H1 (cell line): ENCODE measurements at regions not wholly inside any gene's neighbourhood (a gene's known extent, or its start where the extent isn't known, plus 50 kb on each side); places are given as distances from the start of the nearest gene placed in this dataset.

Source experiments
- CTCF ChIA-PET: fragments of 300-600 bp; sonication (Branson Sonifier 250); formaldehyde crosslinking; loops from one replicate; lab custom pipeline; 2021; ENCODE audit not compliant: partially characterized antibody; lab: Charles Lee
- POLR2A ChIA-PET: fragments of 300-600 bp; sonication (Branson Sonifier 250); formaldehyde crosslinking; loops from one replicate; lab custom pipeline; 2021; ENCODE audit warnings: inconsistent platforms; ENCODE audit not compliant: partially characterized antibody; lab: Charles Lee
- DNase-seq, 2 experiments: peaks; one replicate each; pipeline versions ENCODE4 v3.0.0 to v3.0.0-alpha.2; 2010 to 2022; ENCODE audit warnings: low spot score in 2 of 2, low read depth in 1 of 2, mixed read lengths in 1 of 2
- FAIRE-seq: peaks from 2 replicates; lab custom pipeline; 2011; peaks lifted over from hg19 to GRCh38; lab: Jason Lieb, UNC
- H2AFZ ChIP-seq: 2 replicates; pipeline ENCODE4 v1.8.1; 2012; ENCODE audit warnings: low read length, inconsistent platforms
- H2AK5ac ChIP-seq: 2 replicates; pipeline ENCODE4 v1.6.1; 2013; ENCODE audit warnings: low read depth, low read length
- H2BK120ac ChIP-seq: replicated peaks from 2 replicates; pipeline ENCODE3; 2013; ENCODE audit warnings: low read depth, low read length, inconsistent platforms
- H2BK12ac ChIP-seq: 2 replicates; pipeline ENCODE4 v1.6.1; 2013; ENCODE audit warnings: low read depth, low read length
- H2BK15ac ChIP-seq: 2 replicates; pipeline ENCODE4 v1.6.1; 2013; ENCODE audit warnings: low read length
- H2BK20ac ChIP-seq: 2 replicates; pipeline ENCODE4 v1.6.1; 2013; ENCODE audit warnings: low read length
- H2BK5ac ChIP-seq: 2 replicates; pipeline ENCODE4 v1.6.1; 2013; ENCODE audit warnings: low read depth, low read length
- H3K14ac ChIP-seq: 2 replicates; pipeline ENCODE4 v1.6.1; 2013; ENCODE audit warnings: inconsistent platforms; ENCODE audit not compliant: insufficient read length
- H3K18ac ChIP-seq: 2 replicates; pipeline ENCODE4 v1.6.1; 2013; ENCODE audit warnings: low read length; ENCODE audit errors: extremely low read depth
- H3K23ac ChIP-seq: 2 replicates; pipeline ENCODE4 v1.6.1; 2013; ENCODE audit warnings: inconsistent platforms; ENCODE audit not compliant: insufficient read length
- H3K23me2 ChIP-seq: 2 replicates; pipeline ENCODE4 v1.6.1; 2013; ENCODE audit warnings: low read depth, low read length
- H3K27ac ChIP-seq: 2 replicates; pipeline ENCODE4 v1.6.1; 2011; ENCODE audit warnings: low read depth, low read length, inconsistent platforms
- H3K27me3 ChIP-seq, 4 experiments: replicated peaks in 1 of 4; 1 replicate in 1 of 4; 2 replicates in 3 of 4; pipeline versions ENCODE4 v1.6.1 to v1.8.1; 2011 to 2013; ENCODE audit warnings: low read length in 3 of 4, mild to moderate bottlenecking in 3 of 4, inconsistent platforms in 2 of 4, mixed read lengths in 2 of 4, moderate library complexity in 1 of 4; ENCODE audit not compliant: control insufficient read depth in 3 of 4, insufficient read depth in 3 of 4; ENCODE audit errors: extremely low read depth in 1 of 4
- H3K36me3 ChIP-seq, 4 experiments: 2 replicates each; pipeline versions ENCODE4 v1.6.1 to v1.8.1; 2011 to 2013; ENCODE audit warnings: mild to moderate bottlenecking in 4 of 4, low read length in 3 of 4, moderate library complexity in 2 of 4, control low read depth in 1 of 4, inconsistent platforms in 1 of 4; ENCODE audit not compliant: insufficient read depth in 4 of 4, control insufficient read depth in 2 of 4
- H3K4ac ChIP-seq: replicated peaks from 2 replicates; pipeline ENCODE3; 2013; ENCODE audit warnings: low read length, low read depth, mixed read lengths, inconsistent platforms; ENCODE audit not compliant: insufficient read length
- H3K4me1 ChIP-seq, 4 experiments: replicated peaks in 1 of 4; 1 replicate in 1 of 4; 2 replicates in 3 of 4; pipeline versions ENCODE4 v1.6.1 to v1.8.1; 2011 to 2013; ENCODE audit warnings: low read length in 3 of 4, inconsistent platforms in 2 of 4, mixed read lengths in 1 of 4; ENCODE audit not compliant: insufficient read depth in 4 of 4, control insufficient read depth in 3 of 4
- H3K4me2 ChIP-seq, 2 experiments: 2 replicates each; pipeline versions ENCODE4 v1.6.1 to v1.8.1; 2011 to 2013; ENCODE audit warnings: low read depth in 2 of 2, low read length in 2 of 2, control low read depth in 1 of 2, inconsistent platforms in 1 of 2, mild to moderate bottlenecking in 1 of 2; ENCODE audit not compliant: insufficient read depth in 1 of 2
- H3K4me3 ChIP-seq, 4 experiments: fragments of 200-600, 300-600 bp in 1 of 4; sonication (generic), shearing (Covaris generic), sonication (Bioruptor Twin) in 1 of 4; 2 replicates each; pipeline versions ENCODE4 v1.5.1 to v1.8.1; 2011 to 2016; ENCODE audit warnings: low read length in 4 of 4, low read depth in 3 of 4, control low read depth in 2 of 4, inconsistent platforms in 2 of 4, mild to moderate bottlenecking in 2 of 4, mixed read lengths in 1 of 4, moderate library complexity in 1 of 4; ENCODE audit not compliant: insufficient read depth in 2 of 4; ENCODE audit errors: extremely low read depth in 1 of 4
- H3K56ac ChIP-seq: replicated peaks from 2 replicates; pipeline ENCODE3; 2013; ENCODE audit warnings: low read depth, mild to moderate bottlenecking, mixed read lengths, low read length, inconsistent platforms; ENCODE audit not compliant: insufficient read length
- H3K79me1 ChIP-seq: 2 replicates; pipeline ENCODE4 v1.6.1; 2013; ENCODE audit warnings: low read depth, low read length, control low read depth
- H3K79me2 ChIP-seq, 2 experiments: 2 replicates each; pipeline versions ENCODE4 v1.6.1 to v1.8.1; 2012 to 2013; ENCODE audit warnings: low read length in 2 of 2, mild to moderate bottlenecking in 2 of 2, inconsistent platforms in 1 of 2; ENCODE audit not compliant: insufficient read depth in 2 of 2, control insufficient read depth in 1 of 2
- H3K9ac ChIP-seq, 4 experiments: replicated peaks in 1 of 4; 1 replicate in 1 of 4; 2 replicates in 3 of 4; pipeline versions ENCODE4 v1.6.1 to v1.8.1; 2011 to 2013; ENCODE audit warnings: low read depth in 3 of 4, low read length in 3 of 4, control low read depth in 2 of 4, mild to moderate bottlenecking in 2 of 4, moderate library complexity in 2 of 4, inconsistent platforms in 1 of 4; ENCODE audit errors: extremely low read depth in 1 of 4
- H3K9me3 ChIP-seq, 2 experiments: 2 replicates each; pipeline versions ENCODE4 v1.6.1 to v1.8.1; 2012 to 2013; ENCODE audit warnings: mild to moderate bottlenecking in 2 of 2, moderate library complexity in 2 of 2, control low read depth in 1 of 2, inconsistent platforms in 1 of 2, low read depth in 1 of 2, low read length in 1 of 2, mixed read lengths in 1 of 2; ENCODE audit not compliant: insufficient read depth in 2 of 2
- H4K20me1 ChIP-seq, 2 experiments: replicated peaks in 1 of 2; 2 replicates each; pipeline versions ENCODE3 to v1.8.1; 2011 to 2013; ENCODE audit warnings: inconsistent platforms in 2 of 2, low read length in 2 of 2, mild to moderate bottlenecking in 1 of 2; ENCODE audit not compliant: insufficient read depth in 2 of 2, control insufficient read depth in 1 of 2
- H4K5ac ChIP-seq: 2 replicates; pipeline ENCODE4 v1.6.1; 2013; ENCODE audit warnings: low read length, low read depth, mixed read lengths, inconsistent platforms; ENCODE audit not compliant: insufficient read length
- H4K8ac ChIP-seq: 2 replicates; pipeline ENCODE4 v1.8.0; 2013; ENCODE audit warnings: mild to moderate bottlenecking, moderate library complexity, low read length, inconsistent platforms; ENCODE audit not compliant: insufficient read depth; ENCODE audit errors: extremely low read depth
- H4K91ac ChIP-seq: replicated peaks from 2 replicates; pipeline ENCODE3; 2013; ENCODE audit warnings: low read length, mixed read lengths, inconsistent platforms; ENCODE audit not compliant: insufficient read length
- BRCA1 ChIP-seq: IDR thresholded peaks from 2 replicates; pipeline ENCODE4 v1.6.1; 2012; ENCODE audit warnings: low read depth, low read length, improper control_type of control experiment
- CHD1 ChIP-seq: IDR thresholded peaks from 2 replicates; pipeline ENCODE4 v1.6.1; 2012; ENCODE audit warnings: low read depth, low read length, improper control_type of control experiment
- NRF1 ChIP-seq: IDR thresholded peaks from 2 replicates; pipeline ENCODE4 v1.6.1; 2011; ENCODE audit warnings: mild to moderate bottlenecking, low read depth, low read length, improper control_type of control experiment
- TCF12 ChIP-seq: IDR thresholded peaks from 2 replicates; pipeline ENCODE4 v1.6.1; 2011; ENCODE audit warnings: low read depth, mild to moderate bottlenecking, low read length
- WGBS, 2 experiments: shearing (Covaris generic) in 1 of 2; methylation state at CpG; one replicate each; pipeline versions ENCODE4 v1.1.6 to v1.1.7; 2013 to 2015; ENCODE audit warnings: low lambda C conversion rate in 2 of 2, mixed read lengths in 2 of 2, inconsistent platforms in 1 of 2, low coverage in 1 of 2, missing lambda C conversion rate in 1 of 2; ENCODE audit not compliant: insufficient replicate concordance in 2 of 2, insufficient coverage in 1 of 2, insufficient read length in 1 of 2; ENCODE audit errors: extremely low coverage in 1 of 2, missing lambda C conversion rate in 1 of 2; 5-methylcytosine and 5-hydroxymethylcytosine counted together

- Histone ChIP-seq H2BK15ac (no peak overlapping the region), H3K79me1 (no peaks in the 10 kb centered on the region), H3K23ac (no peak overlapping the region), H4K91ac (no peak overlapping the region), H3K4me3 (no peak overlapping the region), H3K9ac (no peak overlapping the region), H3K18ac (no peak overlapping the region), H2BK120ac (no peak overlapping the region), H2BK12ac (no peak overlapping the region), H3K27me3 (peaks cover 0 to 1% (median 0%) of the 10 kb centered on the region in 4 experiments; a peak in 1 of 7 replicates), H3K9me3 (no peaks in the 10 kb centered on the region), H3K36me3 (no peaks in the 10 kb centered on the region), H2BK5ac (no peak overlapping the region), H3K4me1 (peaks cover 0 to 4% (median 0%) of the 10 kb centered on the region in 4 experiments; a peak in 1 of 7 replicates), H4K5ac (no peak overlapping the region), H4K8ac (no peak overlapping the region), H3K4ac (no peak overlapping the region), H2AK5ac (no peak overlapping the region), H3K79me2 (no peaks in the 10 kb centered on the region), H3K27ac (no peak overlapping the region), H3K23me2 (no peaks in the 10 kb centered on the region), H3K4me2 (no peak overlapping the region), H2BK20ac (no peak overlapping the region), H2AFZ (no peak overlapping the region), H3K14ac (no peak overlapping the region), H4K20me1 (no peaks in the 10 kb centered on the region), H3K56ac (no peak overlapping the region)
- DNase-seq, result no peak
- TF ChIP-seq CHD1 (no peak), NRF1 (no peak), BRCA1 (no peak), TCF12 (no peak)
- ChIA-PET CTCF (interaction anchor here (0.7 to 1.7 kb wide), 7 partner anchors 222 to 482 kb away, joined by 3 to 8 read pairs (median 3); no protein-coding TSS in a partner anchor), POLR2A (no interaction called here)
- FAIRE-seq, result no peak
- WGBS, 2 experiments, result 88% methylated on average over 4 of the region's 4 CpGs; no CpG with 5 or more reads in 1 of the 2 experiments
Observed at GRCh38 chr3:168470380-168470779, 374.7 kb upstream of the GOLIM4 start.
